ENCODE measurements at regions not wholly inside any gene's neighbourhood (a gene's known extent, or its start where the extent isn't known, plus 50 kb on each side); places are given as distances from the start of the nearest gene placed in this dataset.
"Not testable (repeated sequence)": the region's sequence is repeated elsewhere in the genome, so short reads cannot be mapped to it uniquely, and the experiment has no call there.

DNA sequence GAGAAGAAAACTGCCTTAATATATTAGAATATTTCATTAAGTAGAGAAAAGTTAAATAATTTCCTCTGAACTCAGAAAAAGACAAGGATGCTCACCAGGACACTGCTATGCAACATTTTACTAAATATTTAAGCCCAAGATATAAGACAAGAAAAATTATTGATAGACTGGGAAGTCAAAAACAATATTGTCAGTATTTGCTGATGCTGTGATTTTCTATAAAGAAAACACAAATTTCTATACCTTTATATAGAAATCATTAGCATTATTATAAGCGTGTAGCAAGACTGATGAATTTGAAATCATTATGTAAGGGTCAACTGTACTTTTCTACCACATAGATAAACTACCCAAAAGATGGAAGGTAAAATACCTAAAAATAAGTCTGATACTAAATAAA is 451.0 kb downstream of the RNF144A start:
- intact Hi-C loops (cut with micrococcal nuclease): no loop called here

DNA sequence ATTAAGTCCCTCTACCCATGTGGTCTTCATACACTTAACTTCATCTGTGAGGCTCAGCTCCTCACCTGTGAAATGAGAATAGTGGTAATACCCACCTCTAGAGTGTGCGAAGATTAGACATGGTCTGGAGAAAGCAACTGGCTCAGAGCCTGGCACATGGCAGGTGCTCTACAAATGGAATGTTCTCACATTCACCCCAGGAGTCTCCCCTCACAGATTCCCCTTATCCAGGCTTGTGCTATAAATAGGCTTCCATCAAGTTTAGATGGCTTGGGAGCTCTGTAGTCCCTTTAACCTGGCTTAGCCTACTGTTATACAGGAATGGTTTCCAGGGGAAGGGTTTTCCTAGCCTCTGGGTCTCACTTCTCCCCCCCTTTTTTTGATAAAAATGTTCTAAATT is 455.9 kb downstream of the RNF144A start:
- intact Hi-C loops (cut with micrococcal nuclease): no loop called here

DNA sequence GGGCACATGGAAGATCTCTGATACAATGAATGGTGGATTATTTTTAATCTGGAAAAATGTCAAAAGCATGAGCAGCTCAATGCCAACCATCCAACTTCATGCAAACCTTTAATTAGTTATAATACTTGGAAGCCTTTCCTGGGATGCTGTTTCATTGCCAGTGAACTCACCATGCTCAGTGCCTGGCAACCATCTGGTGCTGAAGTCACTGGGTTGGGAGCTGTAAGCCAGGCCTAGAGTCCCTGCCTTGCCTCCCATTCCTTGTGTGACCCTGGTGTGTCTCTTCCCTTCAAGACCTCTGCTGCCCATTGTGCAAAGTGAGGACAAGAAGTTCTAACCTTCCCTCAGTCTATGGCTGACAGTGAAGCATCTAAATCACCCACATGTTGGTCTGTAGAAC is 458.7 kb downstream of the RNF144A start:
- intact Hi-C loops (cut with micrococcal nuclease): no loop called here

DNA sequence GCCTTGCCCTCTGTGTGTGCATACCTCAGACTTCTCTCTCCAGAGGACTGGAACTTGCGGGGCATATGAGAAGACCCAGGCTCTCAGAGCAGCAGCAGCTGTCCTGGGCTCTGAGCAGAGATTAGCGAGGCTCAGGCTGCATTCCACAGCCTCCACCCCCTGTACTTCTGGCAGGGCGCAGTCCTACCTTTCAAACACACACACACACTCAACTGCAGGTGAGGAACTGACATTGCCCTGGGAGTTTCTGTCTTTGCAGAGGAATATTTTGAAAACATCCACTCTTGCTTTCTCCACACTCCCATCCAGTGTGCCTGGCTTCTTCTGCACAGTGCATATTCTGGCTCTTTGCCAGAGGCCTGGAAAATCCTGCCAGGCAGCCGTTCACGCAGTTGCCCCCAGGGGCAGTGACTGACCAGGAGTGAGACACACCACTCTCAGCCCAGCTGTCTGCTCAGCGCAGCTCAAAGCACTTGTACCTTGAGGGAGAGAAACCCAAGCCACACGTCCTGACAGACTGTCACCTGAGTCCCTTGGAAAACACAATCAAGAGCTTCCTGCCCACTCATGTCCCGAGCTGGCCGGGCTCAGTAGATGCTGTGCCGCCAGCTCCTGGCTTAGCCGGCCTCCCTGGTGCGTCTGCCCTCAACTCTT is 460.8 kb downstream of the RNF144A start:
- intact Hi-C loops (cut with micrococcal nuclease): no loop called here

DNA sequence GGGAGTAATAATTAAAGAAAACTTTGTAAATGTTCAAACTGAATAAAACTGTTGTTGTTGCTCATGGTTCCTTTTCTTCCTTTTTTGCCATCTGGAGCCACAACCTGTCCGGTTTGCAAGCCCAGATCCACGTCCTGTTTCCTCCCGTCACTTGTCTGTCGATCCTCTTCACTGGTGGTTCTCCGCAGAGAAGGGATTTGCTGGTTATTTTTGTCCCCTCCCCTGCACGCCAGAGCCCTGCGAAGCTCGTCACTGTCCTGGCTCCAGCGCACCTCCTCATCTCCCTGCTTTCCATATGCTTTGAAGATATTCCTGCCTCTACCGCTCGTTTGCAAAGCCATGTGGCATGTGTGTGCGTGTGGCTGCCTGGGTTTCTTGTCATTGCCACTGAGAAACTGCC is 461.4 kb downstream of the RNF144A start:
- intact Hi-C loops (cut with micrococcal nuclease): no loop called here

DNA sequence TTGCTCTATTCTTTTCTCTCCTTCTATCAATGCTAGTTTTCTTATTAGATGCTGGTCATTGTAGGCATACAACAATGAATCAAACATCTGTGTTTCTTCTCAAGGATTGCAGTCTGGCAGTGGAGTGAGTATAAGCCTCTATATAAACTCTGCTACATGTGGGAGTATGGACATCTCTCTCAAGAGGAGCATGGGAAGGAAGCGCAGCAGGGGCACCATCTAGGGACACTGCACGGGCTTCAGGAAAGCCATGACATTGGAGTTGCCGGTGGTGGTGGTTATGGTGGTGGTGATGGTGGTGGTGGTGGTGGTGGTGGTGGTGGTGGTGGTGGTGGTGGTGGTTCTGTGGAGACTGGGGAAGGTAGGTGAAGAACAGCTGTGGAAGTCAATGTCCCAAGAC is 462.6 kb downstream of the RNF144A start:
- intact Hi-C loops (cut with micrococcal nuclease): no loop called here

DNA sequence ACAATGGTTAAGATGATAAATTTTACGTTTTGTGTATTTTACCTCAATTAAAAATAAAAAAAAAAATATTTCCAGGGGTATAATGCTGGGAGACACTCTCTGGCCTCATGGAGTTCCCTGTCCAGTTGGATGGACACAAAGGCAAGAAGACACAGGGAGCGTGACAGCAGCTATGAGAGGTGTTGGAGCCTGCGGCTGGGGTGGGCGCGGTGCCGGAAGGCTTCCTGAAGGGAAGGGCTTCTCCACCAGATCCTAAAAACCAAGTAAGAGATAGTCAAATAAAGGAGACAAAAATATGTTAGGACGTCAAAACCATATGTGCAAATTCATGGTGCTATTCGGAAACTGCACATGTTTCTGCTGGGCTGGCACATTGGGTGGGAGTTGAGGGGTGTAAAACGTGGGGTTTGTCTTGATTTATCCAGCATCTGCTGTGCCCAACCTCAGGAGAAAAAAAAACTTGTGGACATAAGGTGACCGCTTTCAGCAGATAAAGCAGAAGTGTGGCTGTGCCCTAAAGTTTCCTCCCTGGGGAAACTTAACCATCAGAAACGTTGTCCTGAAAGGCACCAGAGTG is 467.6 kb downstream of the RNF144A start:
- intact Hi-C loops (cut with micrococcal nuclease): no loop called here

DNA sequence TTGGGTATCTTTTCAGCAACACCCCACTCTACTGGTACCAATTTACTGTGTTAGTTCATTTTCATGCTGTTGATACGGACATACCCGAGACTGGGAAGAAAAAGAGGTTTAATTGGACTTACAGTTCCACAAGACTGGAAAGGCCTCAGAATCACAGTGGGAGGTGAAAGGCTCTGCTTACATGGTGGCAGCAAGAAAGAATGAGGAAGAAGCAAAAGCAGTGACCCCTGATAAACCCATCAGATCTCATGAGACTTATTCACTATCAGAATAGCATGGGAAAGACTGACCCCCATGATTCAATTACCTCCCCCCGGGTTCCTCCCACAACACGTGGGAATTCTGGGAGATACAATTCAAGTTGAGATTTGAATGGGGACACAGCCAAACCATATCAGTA is 473.1 kb downstream of the RNF144A start:
- intact Hi-C loops (cut with micrococcal nuclease): not testable (repeated sequence)

DNA sequence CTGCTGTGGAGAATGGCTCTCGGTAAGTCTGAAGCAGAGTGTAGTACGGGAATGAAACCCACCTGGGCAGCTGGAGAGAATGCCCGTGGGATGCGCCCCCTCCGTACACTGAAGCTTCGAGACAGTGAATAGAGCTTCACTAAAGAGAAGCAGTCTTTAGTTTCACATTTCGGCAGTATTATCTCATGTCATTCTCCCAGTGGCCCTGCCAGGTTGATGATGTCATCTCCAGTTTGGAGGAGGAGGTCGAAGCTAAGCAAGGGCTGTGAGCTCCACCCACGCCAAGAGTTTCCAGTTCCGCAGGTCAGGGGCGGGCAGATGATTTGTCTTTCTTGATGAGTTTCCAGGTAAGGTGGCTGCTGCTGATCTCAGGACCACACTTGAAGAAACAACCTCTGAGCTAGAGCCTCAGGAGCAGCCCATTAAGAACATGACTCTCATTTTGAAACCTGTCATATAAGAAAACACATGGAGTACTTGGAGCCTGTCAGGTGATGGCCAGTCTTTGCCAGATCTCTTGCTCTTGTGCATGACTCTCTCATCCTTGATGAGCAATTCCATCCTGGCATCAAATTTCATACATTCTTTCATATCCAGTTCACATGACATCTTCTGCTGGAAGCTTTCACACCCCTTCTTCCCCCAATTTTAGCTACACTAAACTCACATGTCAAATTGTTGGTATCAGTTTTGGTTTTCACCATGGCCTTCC is 475.0 kb downstream of the RNF144A start:
- intact Hi-C loops (cut with micrococcal nuclease): no loop called here

DNA sequence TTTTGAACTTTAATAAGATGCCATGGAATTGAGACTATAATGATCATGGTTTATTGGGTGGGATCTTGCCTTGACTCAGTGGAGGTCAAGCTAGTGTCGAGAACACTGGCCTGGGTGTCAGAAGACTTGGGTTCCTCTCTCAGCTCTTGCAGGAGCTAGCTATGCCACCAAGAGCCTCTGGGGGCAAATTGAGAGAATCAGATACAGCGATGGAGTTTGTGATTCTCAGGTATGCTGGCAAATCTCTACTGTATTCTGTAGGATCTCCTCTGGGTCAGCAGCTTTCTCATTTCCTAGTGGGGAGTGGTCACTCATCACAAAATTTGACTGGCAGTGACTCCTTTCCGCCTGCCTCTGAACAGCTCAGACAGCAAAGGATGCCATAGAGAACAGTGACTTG is 477.0 kb downstream of the RNF144A start:
- intact Hi-C loops (cut with micrococcal nuclease): no loop called here

DNA sequence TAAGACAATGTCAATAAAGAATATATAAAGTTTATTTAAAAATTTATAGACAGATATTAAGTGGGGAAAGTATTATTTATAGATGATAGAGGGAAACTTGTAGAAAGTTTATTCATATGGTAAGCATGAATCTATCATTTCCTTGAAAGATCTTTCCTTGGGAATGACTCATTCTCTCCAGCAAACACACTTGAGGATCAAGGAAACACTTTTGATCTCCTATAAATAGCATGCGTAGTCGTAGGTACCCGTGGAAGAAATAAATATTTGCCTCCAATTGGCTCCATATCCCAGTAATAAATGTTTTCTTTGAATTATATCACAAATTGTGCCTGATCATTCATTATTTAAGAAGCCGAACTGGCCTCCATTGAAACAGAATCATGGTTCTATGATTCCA is 483.4 kb downstream of the RNF144A start:
- intact Hi-C loops (cut with micrococcal nuclease): no loop called here

DNA sequence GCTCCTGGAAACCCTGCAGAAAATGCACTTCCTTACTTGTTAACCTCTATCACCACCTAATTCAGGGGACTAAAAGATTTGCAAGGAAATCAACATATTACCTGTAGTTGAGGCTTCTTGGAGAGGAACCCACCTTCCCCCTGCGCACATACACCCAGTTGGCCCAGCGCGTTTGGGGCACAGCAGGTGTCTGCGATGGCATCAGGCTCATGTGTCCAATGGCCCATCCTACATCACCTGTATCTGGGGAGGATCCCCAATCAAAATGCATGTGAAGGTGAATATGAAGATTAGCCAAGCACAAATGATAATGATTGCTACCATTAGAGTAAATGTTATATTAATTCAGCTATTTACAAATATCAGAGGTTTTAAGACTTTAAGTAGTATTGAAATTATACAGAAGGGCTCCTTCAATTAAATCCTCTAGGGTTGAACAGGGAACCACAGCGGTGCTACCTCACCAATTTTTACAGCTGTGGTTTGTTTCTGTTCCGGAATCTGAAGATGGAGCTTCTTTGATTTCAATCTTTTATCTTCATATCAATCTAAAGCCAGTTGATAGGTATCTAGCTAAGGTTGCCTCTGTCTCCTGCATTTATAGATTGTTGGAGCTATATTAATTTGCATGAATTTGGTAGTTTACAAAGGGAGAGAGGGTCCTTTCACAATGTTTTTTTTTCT is 486.0 kb downstream of the RNF144A start:
- intact Hi-C loops (cut with micrococcal nuclease): no loop called here

DNA sequence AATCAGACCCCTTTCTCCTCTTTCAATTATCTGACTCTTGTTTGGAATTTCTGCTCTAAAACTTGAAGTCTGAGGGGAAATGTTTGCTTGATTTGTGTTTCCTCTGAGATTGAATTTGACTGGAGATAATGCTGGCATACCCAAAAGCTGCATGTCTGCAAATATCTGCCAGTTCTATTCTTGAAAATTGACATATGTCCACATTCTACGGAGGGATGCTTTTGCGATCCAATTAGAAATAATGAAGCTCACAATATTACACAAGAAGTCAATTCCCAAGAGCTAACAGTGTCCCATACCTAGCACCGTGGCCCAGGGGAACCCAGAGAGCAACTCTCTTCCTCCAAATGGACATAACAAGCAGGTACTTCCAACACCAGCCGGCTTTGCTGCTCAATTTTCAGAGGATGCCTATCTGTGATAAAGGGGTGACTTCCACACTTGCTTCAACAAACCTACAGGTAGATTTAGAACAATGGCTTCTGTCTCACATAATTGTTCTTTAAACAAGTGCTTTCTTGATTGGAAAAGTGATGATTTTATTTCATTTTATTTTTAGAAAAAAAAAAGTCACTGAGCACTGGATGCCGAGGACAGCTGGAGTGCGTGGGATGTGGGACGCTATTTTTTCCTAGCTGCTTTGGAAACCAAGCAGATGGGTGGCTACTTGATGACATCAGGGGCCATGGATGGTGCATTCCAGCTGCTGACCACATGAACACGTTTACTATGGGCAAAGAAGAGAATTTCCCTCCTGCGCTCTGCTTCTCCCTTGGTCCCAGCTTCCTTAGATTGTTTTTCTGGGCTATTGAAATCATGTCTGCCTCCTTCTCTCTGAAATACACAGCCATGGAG is 488.9 kb downstream of the RNF144A start:
- intact Hi-C loops (cut with micrococcal nuclease): no loop called here

DNA sequence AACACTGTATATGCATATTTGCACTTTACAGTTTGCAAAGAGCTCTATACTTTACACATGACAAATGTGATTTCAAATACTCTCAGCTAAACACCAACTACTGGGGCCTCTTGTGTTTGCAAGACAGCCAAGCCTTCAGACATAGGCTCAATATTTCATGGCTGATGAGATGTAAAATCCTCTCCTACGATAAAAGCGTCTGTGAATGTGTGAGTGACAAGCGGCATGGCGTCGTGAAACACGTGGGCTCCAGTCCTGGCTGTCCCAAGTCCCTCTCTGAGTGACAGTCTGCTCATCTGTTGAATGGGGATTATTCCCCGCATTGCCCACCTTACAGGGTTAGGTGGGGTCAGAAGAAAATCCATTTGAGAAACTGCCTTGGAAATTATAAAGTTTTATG is 489.8 kb downstream of the RNF144A start:
- intact Hi-C loops (cut with micrococcal nuclease): no loop called here

DNA sequence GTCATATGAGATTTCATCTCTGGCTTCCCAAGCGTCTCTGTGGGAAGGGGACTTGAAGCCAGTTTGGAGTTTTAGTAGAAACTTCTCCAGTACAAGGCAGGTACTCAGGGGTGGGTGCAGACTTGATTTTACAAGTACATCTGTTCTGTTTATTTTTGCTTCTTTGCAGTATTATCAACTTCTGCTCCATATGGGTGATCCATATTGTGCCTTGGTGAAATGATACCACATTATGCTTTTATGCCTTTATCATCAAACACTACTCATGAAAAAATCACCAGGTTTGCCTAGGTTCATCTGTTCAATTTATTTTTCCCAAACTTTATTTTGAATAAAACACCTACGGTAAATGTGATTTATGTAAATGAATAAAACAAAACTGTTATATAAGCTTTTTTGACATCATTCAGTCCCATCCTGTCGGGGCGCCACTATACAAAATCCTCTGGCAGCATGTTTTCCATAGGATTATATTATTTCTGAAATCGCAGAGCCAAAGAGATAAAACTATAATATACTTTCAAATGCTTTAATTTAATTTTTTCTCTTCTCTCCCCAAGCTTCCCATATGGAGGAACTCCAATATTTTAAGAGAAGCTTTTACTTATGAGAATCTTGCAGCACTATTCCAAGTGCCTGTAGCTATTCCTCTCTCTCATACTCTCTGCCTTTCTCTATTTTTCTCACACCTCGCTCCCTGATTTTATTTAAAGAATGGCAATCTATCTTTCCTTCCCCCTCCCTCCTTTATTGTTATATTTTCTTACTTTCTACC is 490.9 kb downstream of the RNF144A start:
- intact Hi-C loops (cut with micrococcal nuclease): no loop called here

DNA sequence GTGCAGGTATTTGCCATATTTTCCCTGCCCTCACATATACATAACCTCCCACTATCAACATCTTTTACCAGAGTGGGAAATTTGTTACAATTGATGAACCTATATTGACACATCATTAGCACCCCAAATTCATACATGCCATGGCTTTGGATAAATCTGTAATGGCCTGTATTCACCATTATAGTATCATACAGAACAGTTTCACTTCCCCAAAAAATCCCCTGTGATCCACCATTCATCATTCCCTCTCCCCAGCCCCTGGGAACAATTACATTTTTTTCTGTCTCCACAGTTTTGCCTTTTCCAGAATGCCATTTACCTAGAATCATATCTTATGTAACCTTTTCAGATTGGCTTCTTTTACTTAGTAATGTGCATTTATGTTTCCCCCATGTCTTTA is 494.5 kb downstream of the RNF144A start:
- intact Hi-C loops (cut with micrococcal nuclease): no loop called here

DNA sequence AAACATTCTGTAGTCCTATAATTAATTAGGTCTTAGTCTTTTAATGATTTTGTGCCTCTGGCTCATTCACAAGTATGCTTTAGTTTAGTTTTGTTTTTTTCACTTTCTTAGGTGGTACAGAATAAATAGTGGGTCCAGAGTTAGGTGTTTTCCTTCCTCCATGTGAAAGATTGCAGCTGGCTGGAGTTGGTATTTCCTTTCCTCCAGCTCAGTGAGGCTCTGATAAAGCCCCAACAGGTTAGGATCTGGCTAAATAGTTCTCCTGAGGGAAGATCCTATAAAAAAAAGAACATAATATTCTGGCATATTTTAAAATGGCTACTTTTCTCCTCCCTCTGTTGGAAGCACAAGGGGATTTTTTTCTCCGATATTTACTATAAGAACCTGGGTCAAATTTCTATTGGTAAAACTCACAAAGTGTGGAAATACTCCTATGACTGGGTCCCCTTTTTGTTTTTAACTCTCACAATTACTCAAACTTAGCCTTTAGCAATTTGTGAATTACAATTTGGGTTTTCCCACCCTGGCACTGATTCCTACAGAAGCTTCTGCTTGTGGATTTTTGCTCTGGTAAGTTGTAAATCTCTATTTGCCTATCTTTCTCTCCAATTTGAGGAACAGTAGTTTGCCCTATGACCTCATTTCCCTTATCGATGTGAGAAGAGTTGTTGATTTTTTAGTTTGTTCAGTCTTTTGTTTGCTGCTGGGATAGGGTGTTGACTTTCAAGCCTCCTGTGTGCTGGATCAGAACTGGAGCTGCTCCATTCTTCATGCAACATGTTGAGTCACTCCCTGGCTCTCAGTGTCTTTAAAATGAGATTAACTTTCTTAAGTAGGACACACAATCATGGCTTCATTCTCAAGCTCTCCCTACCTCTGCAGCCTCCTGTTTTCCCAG is 500.9 kb downstream of the RNF144A start:
- intact Hi-C loops (cut with micrococcal nuclease): no loop called here

DNA sequence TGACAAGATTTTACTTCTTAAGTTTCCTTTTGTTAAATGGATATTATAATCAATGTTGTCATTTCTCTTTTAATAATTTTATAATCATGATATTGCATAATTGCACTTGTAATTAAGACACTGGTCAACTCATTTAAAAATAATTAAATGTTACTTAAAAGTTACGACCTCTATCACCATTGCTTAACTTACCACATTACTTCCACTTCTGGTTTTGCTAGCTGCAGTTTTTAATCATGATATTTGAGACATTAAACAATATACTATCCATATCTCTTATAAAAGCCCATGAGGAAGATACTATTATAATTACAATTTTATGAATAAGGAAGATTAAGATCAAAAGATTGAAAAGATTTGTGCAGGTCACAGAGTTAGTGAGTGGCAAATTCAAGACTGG is 502.0 kb downstream of the RNF144A start:
- intact Hi-C loops (cut with micrococcal nuclease): no loop called here

DNA sequence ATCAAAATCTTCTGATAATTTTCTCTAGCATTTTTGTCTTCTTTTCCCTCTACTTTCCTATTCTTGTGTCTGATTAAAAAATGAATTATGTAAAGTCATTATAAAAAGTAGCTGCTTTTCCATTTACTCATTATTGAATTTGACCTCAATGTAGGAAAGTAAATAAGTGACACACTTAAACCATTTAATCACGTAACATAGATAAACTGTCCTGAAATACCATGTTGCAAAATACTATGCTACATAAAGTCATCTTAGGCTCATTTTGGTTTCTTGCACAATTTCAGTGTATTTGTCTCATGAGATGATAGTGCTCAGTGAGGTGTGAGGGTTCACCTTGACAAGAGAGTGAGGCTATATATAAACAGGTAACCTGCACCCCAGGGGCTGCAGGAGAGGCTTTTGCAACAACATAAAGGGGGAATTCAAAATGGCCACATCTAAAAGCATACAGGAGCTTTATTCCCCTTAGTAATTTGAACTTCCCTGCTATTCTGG is 502.7 kb downstream of the RNF144A start:
- intact Hi-C loops (cut with micrococcal nuclease): no loop called here

Measured in T-helper 1 cell treated with Interleukin-12 subunit alpha and Interleukin-12 subunit beta and Interleukin-4 antibody, amounts not matched to agents 30 ng/mL and 1 ng/mL, for 36 hours (primary cell).